Middle frontal gyrus (tissue), 1 donor: ENCODE measurements at regions not wholly inside any gene's neighbourhood (a gene's known extent, or its start where the extent isn't known, plus 50 kb on each side); places are given as distances from the start of the nearest gene placed in this dataset.
"Not testable (repeated sequence)": the region's sequence is repeated elsewhere in the genome, so short reads cannot be mapped to it uniquely, and the experiment has no call there.

Experiments
- DNase-seq: peaks from one replicate; pipeline ENCODE4 v3.0.0-alpha.2; 2015; ENCODE audit warnings: low spot score; ENCODE audit errors: extremely low spot score

GRCh38 chr6:63010962-63011361, 200.3 kb upstream of the FKBP1C start:
- DNase-seq, result not testable (repeated sequence)

GRCh38 chr6:63014290-63014689, 197.0 kb upstream of the FKBP1C start:
- no peak for DNase-seq

DNA sequence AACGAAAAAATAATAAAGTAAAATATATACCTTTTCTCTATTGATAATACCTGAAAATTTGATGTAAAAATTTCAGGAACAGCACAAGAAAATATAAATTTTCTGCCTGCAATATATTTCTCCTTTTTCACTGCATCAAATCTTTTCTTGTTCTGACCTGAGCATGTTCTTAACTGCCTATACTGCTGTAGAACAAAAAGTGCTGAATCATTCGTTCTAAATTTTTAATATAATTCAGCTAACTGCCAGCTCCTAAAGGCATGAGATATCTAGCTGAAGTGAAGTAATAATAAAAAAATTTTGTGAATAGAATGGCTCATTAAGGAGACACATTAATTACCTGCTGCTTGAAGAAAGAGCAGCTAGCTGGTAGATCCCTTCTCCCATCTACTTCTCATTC, 188.6 kb upstream of the FKBP1C start:
- DNase-seq, result no peak

DNA sequence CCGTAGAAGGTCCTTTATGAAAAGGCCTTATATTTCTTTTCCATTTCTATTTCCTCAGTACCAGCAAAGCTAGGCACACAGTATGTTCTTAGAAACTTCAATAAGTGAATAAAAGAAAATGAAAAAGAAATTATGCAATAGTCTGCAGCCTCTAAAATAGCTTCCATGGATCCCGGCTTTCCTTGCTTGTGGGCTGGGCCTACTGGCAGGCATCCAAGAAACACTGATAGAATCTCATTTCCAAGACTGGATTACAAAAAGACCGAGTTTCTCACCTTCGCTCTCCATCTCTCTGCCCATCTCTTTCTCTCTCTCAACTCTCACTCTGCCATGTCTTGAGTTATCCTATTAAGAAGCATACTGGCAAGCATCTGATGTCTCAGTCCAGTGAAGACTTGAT, 187.5 kb upstream of the FKBP1C start:
- DNase-seq, result no peak

DNA sequence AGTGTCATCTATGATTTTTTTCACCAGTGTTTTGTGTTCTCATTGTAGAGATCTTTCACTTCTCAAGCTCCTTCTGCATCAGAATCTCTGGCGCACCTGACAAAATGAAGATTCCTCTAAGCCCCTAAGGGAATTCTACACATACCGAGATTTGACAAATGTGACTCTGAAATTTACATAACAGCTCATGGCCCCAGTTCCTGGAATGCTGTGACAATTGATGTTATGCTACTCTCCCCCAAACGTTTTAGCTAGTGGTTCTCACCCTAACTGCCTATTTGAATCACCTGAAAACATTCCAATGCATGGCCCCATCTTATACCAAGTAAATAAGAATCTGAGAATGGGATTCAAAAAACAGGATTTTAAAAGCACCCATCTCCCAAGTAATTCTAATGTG, 162.1 kb upstream of the FKBP1C start:
- no peak for DNase-seq

DNA sequence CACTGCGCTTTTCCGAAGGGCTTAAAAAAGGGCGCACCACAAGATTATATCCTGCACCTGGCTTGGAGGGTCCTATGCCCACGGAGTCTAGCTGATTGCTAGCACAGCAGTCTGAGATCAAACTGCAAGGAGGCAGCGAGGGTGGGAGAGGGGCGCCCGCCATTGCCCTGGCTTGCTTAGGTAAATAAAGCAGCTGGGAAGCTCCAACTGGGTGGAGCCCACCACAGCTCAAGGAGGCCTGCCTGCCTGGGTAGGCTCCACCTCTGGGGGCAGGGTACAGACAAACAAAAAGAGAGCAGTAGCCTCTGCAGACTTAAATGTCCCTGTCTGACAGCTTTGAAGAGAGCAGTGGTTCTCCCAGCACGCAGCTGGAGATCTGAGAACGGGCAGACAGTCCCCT, 158.1 kb upstream of the FKBP1C start:
- DNase-seq, result not testable (repeated sequence)

GRCh38 chr6:63058601-63059000, 152.7 kb upstream of the FKBP1C start:
- no peak for DNase-seq

GRCh38 chr6:63063631-63064271, 147.5 kb upstream of the FKBP1C start:
- DNase-seq, result no peak

DNA sequence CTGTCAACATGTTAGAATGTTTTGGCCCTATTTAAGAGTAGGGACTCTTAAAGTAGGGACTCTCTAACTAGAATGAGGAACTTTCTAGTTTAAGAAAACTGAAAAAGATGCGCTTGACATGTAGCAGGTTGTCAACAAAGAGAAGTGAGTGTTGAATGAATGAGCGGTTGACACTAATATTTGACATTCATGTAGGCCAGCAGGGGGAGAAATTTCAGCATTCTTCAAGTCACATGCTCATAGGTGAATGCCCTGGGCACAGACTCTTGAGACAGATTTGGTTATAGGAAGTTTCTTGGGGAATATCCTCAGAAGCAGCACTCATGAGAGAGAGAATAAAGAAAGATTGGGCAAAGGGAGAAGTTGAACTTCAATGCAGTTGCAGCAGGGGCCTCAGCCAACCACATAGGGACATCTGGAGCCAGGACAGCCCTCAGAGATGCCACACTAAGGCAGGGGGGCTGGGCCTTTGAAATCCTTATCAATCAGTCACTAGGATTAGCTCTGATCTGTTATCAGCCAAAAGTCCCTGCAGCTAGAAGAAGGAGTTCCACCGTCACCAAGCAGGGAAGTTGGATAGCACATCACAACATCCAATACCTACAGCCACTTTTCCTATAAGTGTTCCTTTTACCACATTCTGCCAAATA, 145.1 kb upstream of the FKBP1C start:
- DNase-seq, result no peak

GRCh38 chr6:63094947-63095346, 116.3 kb upstream of the FKBP1C start:
- no peak for DNase-seq

DNA sequence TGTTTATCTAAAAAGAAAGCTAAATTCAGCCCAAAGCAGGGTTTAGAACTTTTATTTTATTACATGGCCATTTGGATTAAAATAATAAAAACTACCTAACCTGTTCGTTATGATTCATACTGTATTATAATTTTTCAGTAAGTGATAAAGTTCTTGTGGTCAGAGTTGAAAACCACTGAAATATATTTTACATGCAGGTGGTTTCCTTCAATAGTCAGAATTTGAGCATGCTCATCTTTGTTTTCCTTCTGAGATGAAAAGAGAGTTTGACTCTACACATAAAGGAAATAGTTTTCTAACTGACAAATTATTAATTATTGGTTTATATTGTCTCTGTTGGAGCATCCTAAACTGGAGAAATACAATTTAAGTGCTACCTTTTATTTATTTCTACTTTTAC, 114.0 kb upstream of the FKBP1C start:
- DNase-seq, result no peak

GRCh38 chr6:63098789-63099188, 112.5 kb upstream of the FKBP1C start:
- no peak for DNase-seq

DNA sequence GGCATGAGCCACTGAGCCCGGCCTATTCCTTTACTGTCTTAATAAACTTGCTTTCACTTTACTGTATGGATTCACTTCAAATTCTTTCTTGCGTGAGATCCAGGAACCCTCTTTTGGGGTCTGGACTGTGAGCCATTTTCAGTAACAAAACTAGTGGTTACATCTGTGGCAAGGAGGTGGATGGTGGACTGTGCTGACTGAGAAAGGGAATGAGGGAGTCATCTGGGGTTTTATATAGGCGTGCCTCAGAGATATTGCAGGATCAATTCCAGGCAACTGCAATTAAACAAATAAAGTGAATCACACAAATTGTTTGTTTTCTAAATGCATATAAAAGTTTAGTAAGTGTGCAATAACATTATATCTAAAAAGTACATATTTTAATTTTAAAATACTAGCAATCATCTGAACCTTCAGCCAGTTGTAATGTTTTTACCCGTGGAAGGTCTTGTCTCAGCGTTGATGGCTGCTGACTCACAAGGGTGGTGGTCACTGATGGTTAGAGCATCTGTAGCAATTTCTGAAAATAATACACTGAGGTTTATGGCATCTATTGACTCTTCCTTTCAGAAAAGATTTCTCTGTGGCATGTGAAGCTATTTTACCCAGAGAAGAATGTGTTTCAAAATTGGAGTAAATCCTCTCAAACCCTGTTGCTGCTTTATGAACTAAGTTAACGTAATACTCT, 111.4 kb upstream of the FKBP1C start:
- DNase-seq, result no peak

DNA sequence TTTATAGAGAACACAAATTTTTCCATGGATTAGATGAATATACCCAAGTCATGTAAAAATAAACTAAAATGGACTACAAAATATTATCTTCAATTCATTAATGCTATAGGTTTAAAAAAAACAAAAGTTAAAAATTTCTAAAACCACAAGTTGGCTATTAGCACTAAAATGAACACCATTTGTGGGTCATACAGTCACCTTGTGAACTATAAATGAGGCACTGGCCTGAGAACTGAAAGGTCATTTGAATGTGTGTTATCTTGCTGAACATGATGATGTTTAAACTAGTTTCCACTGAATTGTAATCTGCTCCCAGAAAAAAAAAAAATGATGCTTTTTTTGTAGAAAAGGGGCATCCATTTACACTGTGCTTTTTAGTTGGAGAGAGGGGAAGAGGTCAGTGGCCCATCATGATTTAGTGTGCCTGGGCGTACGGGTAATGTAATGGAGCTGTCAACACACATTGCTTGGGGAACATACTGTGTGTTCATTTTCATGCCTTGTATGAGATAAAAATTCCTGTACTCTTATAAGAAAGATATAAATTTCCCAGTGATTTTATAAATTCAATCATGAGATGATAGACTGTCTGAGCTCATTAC, 96.6 kb upstream of the FKBP1C start:
- no peak for DNase-seq

DNA sequence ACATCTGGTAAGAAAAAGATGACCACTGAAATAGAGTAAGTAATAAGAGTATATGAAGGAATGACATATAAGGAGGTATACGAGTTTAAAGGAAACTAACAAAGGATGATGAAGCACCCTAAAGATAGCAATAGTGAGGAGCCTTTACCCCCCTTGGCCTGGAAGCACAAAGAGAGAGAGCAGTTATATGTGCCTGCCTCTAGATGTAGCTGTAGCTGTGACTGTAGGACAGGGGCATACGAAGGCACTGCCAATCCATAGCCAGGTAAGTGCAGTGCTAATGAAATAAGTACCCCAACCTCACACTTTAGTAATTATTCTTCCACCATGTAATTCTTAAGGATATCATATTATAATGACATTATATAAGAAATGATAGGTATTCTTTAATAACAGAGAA, 90.1 kb upstream of the FKBP1C start:
- no peak for DNase-seq

DNA sequence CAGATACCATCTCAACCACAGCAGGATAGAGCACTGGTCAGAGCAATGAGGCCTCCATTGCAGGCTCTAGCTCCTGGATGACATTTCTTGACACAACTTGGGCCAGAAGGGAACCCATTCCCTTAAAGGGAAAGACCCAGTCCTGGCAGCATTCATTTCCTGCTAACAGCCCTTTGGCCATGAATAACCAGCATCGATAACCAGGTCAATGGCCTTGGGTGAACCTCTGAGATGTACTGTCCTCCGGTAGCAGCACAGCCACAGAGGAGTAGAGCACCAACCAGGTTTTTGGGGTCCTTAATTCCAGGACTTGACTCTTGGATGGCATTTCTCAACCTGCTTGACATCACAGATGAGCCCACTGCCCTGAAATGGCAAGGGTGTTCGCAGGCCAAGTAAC, 71.2 kb upstream of the FKBP1C start:
- no peak for DNase-seq

GRCh38 chr6:63140692-63141318, 70.5 kb upstream of the FKBP1C start:
- no peak for DNase-seq

DNA sequence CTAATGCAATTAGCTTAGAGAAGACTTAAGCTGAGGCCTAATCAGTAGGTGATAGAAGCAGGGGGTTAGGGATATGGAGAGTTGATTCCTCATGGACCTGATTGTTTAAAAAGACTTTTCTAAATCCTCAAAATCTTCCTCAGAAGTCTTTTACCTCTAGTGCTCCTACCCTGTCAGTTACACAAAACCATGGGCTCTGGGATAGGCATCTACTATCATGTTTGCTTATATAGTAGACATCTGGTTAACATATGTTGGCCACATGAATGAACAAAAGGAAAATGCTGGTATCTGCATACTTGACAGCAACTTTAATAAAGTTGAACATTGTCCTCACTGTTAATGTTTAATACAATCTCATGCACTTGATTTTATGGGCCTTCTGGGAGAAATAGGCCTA, 61.5 kb upstream of the FKBP1C start:
- DNase-seq, result no peak

DNA sequence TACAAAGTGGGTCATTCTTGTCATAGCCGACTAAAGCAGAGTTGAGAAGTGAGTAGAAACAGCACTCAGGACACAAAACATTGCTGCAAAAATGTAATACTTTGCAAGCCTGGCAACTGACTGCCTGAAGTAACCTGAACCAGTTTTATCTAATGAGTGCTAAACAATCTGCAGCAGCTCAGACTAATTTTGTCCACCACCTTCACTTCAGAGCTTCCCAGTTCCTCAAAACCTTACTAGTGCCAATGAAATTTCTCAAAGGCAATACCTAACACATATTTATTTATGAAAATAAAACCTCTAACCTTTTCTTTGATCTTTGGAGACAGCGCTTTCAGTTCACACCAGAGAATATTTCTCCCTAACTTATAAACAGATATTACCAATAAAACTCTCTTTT, 56.7 kb upstream of the FKBP1C start:
- no peak for DNase-seq
